HepG2 (cell line): ENCODE measurements at regions not wholly inside any gene's neighbourhood (a gene's known extent, or its start where the extent isn't known, plus 50 kb on each side); places are given as distances from the start of the nearest gene placed in this dataset.

Experiments used
- ATAC-seq: fragments of 200-7000 bp; cut with Tn5 transposase; 3 replicates; pipeline ENCODE4 v1.9.1; 2020; ENCODE audit warnings: mild to moderate bottlenecking, moderate library complexity
- BruUV-seq: library from RNA; stranded (reverse); fragments of 400-500 nt; replicated peaks from 2 replicates; lab custom pipeline; 2021; lab: Mats Ljungman, UMichigan
- CTCF ChIA-PET: fragments of 300-600 bp; formaldehyde crosslinking; extraction: SDS; loops from one replicate; lab custom pipeline; 2021; ENCODE audit warnings: low total read pairs, inconsistent platforms, low intra/inter-chr PET ratio; lab: Yijun Ruan, JAX
- POLR2A ChIA-PET: fragments of 350-600 bp; sonication (Branson Sonifier 250); formaldehyde crosslinking; loops from one replicate; lab custom pipeline; 2020; ENCODE audit warnings: antibody characterized with exemption, inconsistent platforms; lab: Yijun Ruan, JAX
- DNase-seq: peaks from one replicate; pipeline ENCODE4 v3.0.0-alpha.2; 2015; ENCODE audit warnings: low spot score
- FAIRE-seq: peaks from 3 replicates; lab custom pipeline; 2011; peaks lifted over from hg19 to GRCh38; lab: Jason Lieb, UNC
- H2AFZ ChIP-seq: one replicate; pipeline ENCODE4 v1.6.1; 2011; ENCODE audit warnings: low read length, inconsistent platforms
- H3K27ac ChIP-seq: fragments of 300-600 bp; 3 replicates; pipeline ENCODE4 v1.8.0; 2011; ENCODE audit warnings: mixed run types, mild to moderate bottlenecking, mixed read lengths, low read length, inconsistent platforms; ENCODE audit not compliant: insufficient read depth; ENCODE audit errors: extremely low read length
- H3K27me3 ChIP-seq, 2 experiments: fragments of 200-600 bp in 1 of 2; 2 replicates in 1 of 2; 3 replicates in 1 of 2; pipeline versions ENCODE4 v1.6.0 to v1.8.0; 2011; ENCODE audit warnings: low read length in 2 of 2, mild to moderate bottlenecking in 2 of 2, moderate library complexity in 2 of 2, inconsistent platforms in 1 of 2; ENCODE audit not compliant: insufficient read depth in 2 of 2, control insufficient read depth in 1 of 2
- H3K36me3 ChIP-seq, 2 experiments: fragments of 200-600 bp in 1 of 2; replicated peaks in 1 of 2; 2 replicates in 1 of 2; 3 replicates in 1 of 2; pipeline versions ENCODE4 v1.5.1 to v1.8.0; 2011; ENCODE audit warnings: low read length in 2 of 2, inconsistent platforms in 1 of 2; ENCODE audit not compliant: insufficient read depth in 2 of 2, control insufficient read depth in 1 of 2
- H3K4me1 ChIP-seq: 2 replicates; pipeline ENCODE4 v1.5.1; 2012; ENCODE audit warnings: low read length, inconsistent platforms; ENCODE audit not compliant: insufficient read depth
- H3K4me2 ChIP-seq: 2 replicates; pipeline ENCODE4 v1.6.0; 2011; ENCODE audit warnings: low read depth, low read length, inconsistent platforms
- H3K4me3 ChIP-seq, 3 experiments: fragments of 200-600 bp in 1 of 3; sonication (generic), shearing (Covaris generic) in 1 of 3; replicated peaks in 1 of 3; 2 replicates each; pipeline ENCODE4 v1.5.1; 2011 to 2016; ENCODE audit warnings: low read length in 3 of 3, inconsistent platforms in 2 of 3, low read depth in 2 of 3, mild to moderate bottlenecking in 2 of 3, control low read depth in 1 of 3, mixed read lengths in 1 of 3; ENCODE audit not compliant: insufficient read depth in 1 of 3
- H3K79me2 ChIP-seq: one replicate; pipeline ENCODE4 v1.6.1; 2011; ENCODE audit warnings: low read length, inconsistent platforms; ENCODE audit not compliant: insufficient read depth
- H3K9ac ChIP-seq: 2 replicates; pipeline ENCODE4 v1.6.0; 2011; ENCODE audit warnings: mild to moderate bottlenecking, low read depth, low read length, inconsistent platforms; ENCODE audit not compliant: insufficient read depth
- H3K9me3 ChIP-seq: 2 replicates; pipeline ENCODE4 v1.5.1; 2012; ENCODE audit warnings: mild to moderate bottlenecking, low read length
- H4K20me1 ChIP-seq: 2 replicates; pipeline ENCODE4 v1.6.0; 2011; ENCODE audit warnings: inconsistent platforms, mild to moderate bottlenecking, low read length, moderate library complexity; ENCODE audit not compliant: insufficient read depth
- CCDC6 ChIP-seq: sonication (generic); formaldehyde crosslinking; IDR thresholded peaks from 2 replicates; pipeline ENCODE4 v1.8.1; 2022; ENCODE audit warnings: mild to moderate bottlenecking, missing genetic modification reagents, moderate library complexity
- KLF15 ChIP-seq: sonication (generic); formaldehyde crosslinking; IDR thresholded peaks from 2 replicates; pipeline ENCODE4 v1.8.1; 2023; ENCODE audit warnings: borderline replicate concordance, mild to moderate bottlenecking, inconsistent platforms, missing genetic modification reagents, mixed read lengths
- MIER2 ChIP-seq: IDR thresholded peaks from 2 replicates; pipeline ENCODE4 v1.6.1; 2016; ENCODE audit warnings: missing biosample characterization, missing genetic modification reagents
- NFE2L1 ChIP-seq: sonication (generic); formaldehyde crosslinking; IDR thresholded peaks from 2 replicates; pipeline ENCODE4 v1.4.0; 2020; ENCODE audit warnings: missing genetic modification reagents, mild to moderate bottlenecking, borderline replicate concordance
- RFXAP ChIP-seq: sonication (generic); formaldehyde crosslinking; IDR thresholded peaks from 2 replicates; pipeline ENCODE4 v1.4.0; 2020; ENCODE audit warnings: missing genetic modification reagents, borderline replicate concordance
- ZBTB4 ChIP-seq: sonication (generic); formaldehyde crosslinking; IDR thresholded peaks from 2 replicates; pipeline ENCODE4 v1.4.0; 2020; ENCODE audit warnings: missing genetic modification reagents, mild to moderate bottlenecking, borderline replicate concordance
- ZNF530 ChIP-seq: sonication (generic); formaldehyde crosslinking; IDR thresholded peaks from 2 replicates; pipeline ENCODE4 v1.5.0; 2020; ENCODE audit warnings: low read depth, mild to moderate bottlenecking, missing genetic modification reagents
- WGBS: methylation state at CpG from one replicate; pipeline ENCODE4 v1.1.6; 2017; ENCODE audit warnings: low lambda C conversion rate; 5-methylcytosine and 5-hydroxymethylcytosine counted together
- in situ Hi-C: cut with HindIII; loops from 2 replicates; pipeline ENCODE4 v1.10.0; 2017; ENCODE audit warnings: low pct_unique_long_range_greater_than_20kb; ENCODE audit not compliant: extremely low pct_ligation_motif_present
- intact Hi-C: fragments of 100-400 bp; cut with micrococcal nuclease; formaldehyde crosslinking; loops from one replicate; pipeline ENCODE4 v1.10.0; 2022; ENCODE audit not compliant: unreplicated experiment
- TF ChIP-seq, protein P1 (sequence below): sonication (generic); formaldehyde crosslinking; IDR thresholded peaks from 2 replicates; pipeline ENCODE4 v1.5.0; 2020; ENCODE audit warnings: mild to moderate bottlenecking, missing genetic modification reagents, moderate library complexity
- TF ChIP-seq, protein P2 (sequence below): sonication (generic); formaldehyde crosslinking; conservative IDR thresholded peaks from 2 replicates; pipeline ENCODE4 v1.4.0; 2020; ENCODE audit warnings: mild to moderate bottlenecking, missing genetic modification reagents, moderate library complexity

DNA sequence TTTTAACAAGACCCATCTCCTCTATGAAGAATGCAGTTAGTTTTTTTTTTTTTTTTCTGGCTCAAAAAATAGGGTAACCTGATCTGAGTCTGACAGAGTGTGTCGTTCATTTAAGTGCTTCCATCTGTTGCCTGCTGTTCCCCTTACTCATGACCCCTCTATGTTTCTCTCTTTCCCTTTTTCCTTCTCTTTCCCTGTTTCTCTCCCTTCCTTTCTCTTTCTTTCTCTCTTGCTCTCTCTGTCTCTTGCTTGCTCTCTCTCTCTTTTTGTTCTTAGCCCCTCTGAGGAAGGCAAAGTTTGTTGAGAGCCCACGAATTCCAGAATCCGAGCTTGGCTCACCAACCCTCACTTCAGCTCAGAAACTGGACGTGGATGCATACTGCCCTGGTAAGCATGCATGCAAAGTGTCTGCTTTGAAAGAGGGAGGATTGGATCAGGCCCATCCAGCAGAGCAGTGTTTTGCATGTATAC, 185.0 kb downstream of the TANC2 start:
- FAIRE-seq = no peak
- H3K79me2 ChIP-seq = no peaks in the 10 kb centered on the region
- H4K20me1 ChIP-seq = no peaks in the 10 kb centered on the region
- no peaks in the 10 kb centered on the region for H3K27me3 ChIP-seq
- POLR2A ChIA-PET = no interaction called here
- DNase-seq = no peak
- H3K4me3 ChIP-seq = no peak overlapping the region
- CTCF ChIA-PET = no interaction called here
- no peak overlapping the region for H3K27ac ChIP-seq
- TF ChIP-seq, protein P1, sequence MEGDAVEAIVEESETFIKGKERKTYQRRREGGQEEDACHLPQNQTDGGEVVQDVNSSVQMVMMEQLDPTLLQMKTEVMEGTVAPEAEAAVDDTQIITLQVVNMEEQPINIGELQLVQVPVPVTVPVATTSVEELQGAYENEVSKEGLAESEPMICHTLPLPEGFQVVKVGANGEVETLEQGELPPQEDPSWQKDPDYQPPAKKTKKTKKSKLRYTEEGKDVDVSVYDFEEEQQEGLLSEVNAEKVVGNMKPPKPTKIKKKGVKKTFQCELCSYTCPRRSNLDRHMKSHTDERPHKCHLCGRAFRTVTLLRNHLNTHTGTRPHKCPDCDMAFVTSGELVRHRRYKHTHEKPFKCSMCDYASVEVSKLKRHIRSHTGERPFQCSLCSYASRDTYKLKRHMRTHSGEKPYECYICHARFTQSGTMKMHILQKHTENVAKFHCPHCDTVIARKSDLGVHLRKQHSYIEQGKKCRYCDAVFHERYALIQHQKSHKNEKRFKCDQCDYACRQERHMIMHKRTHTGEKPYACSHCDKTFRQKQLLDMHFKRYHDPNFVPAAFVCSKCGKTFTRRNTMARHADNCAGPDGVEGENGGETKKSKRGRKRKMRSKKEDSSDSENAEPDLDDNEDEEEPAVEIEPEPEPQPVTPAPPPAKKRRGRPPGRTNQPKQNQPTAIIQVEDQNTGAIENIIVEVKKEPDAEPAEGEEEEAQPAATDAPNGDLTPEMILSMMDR (CRISPR knock-in tag) = no peak
- no peak for TF ChIP-seq ZNF530 (CRISPR knock-in tag)
- 1% methylated on average over 4 of the region's 4 CpGs for WGBS
- H3K36me3 ChIP-seq = no peaks in the 10 kb centered on the region
- H2AFZ ChIP-seq = no peak overlapping the region
- no peak overlapping the region for H3K4me2 ChIP-seq
- H3K9me3 ChIP-seq = no peaks in the 10 kb centered on the region
- no peak for ATAC-seq
- H3K9ac ChIP-seq = no peak overlapping the region
- H3K4me1 ChIP-seq = no peaks in the 10 kb centered on the region
- in situ Hi-C loops (no loop called here), intact Hi-C loops (no loop called here)
- no TSS peak for BruUV-seq

- under 1% methylated on average over 4 of the region's 4 CpGs for WGBS
- H4K20me1 ChIP-seq = no peaks in the 10 kb centered on the region
- no peaks in the 10 kb centered on the region for H3K4me1 ChIP-seq
- no peaks in the 10 kb centered on the region for H3K36me3 ChIP-seq
- no TSS peak for BruUV-seq
- H2AFZ ChIP-seq = no peak overlapping the region
- in situ Hi-C loops = no loop called here
- H3K27me3 ChIP-seq = no peaks in the 10 kb centered on the region
- ChIA-PET POLR2A (no interaction called here), CTCF (no interaction called here)
- no peak overlapping the region for H3K9ac ChIP-seq
- TF ChIP-seq RFXAP (CRISPR knock-in tag) (no peak), NFE2L1 (CRISPR knock-in tag) (no peak), ZBTB4 (CRISPR knock-in tag) (no peak), MIER2 (CRISPR knock-in tag) (no peak), CCDC6 (CRISPR knock-in tag) (no peak), KLF15 (CRISPR knock-in tag) (no peak)
- TF ChIP-seq, protein P2, sequence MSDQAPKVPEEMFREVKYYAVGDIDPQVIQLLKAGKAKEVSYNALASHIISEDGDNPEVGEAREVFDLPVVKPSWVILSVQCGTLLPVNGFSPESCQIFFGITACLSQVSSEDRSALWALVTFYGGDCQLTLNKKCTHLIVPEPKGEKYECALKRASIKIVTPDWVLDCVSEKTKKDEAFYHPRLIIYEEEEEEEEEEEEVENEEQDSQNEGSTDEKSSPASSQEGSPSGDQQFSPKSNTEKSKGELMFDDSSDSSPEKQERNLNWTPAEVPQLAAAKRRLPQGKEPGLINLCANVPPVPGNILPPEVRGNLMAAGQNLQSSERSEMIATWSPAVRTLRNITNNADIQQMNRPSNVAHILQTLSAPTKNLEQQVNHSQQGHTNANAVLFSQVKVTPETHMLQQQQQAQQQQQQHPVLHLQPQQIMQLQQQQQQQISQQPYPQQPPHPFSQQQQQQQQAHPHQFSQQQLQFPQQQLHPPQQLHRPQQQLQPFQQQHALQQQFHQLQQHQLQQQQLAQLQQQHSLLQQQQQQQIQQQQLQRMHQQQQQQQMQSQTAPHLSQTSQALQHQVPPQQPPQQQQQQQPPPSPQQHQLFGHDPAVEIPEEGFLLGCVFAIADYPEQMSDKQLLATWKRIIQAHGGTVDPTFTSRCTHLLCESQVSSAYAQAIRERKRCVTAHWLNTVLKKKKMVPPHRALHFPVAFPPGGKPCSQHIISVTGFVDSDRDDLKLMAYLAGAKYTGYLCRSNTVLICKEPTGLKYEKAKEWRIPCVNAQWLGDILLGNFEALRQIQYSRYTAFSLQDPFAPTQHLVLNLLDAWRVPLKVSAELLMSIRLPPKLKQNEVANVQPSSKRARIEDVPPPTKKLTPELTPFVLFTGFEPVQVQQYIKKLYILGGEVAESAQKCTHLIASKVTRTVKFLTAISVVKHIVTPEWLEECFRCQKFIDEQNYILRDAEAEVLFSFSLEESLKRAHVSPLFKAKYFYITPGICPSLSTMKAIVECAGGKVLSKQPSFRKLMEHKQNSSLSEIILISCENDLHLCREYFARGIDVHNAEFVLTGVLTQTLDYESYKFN (CRISPR knock-in tag) = no peak
- TF ChIP-seq, all 625 proteins: peak for 0
- no peak overlapping the region for H3K4me3 ChIP-seq
- H3K9me3 ChIP-seq = no peaks in the 10 kb centered on the region
- H3K27ac ChIP-seq = no peak overlapping the region
- H3K79me2 ChIP-seq = no peaks in the 10 kb centered on the region
- FAIRE-seq (no peak), DNase-seq (no peak), ATAC-seq (no peak)
- H3K4me2 ChIP-seq = no peak overlapping the region
- intact Hi-C loops = no loop called here
These were observed 186.0 kb downstream of the TANC2 start for GRCh38 chr17:63151941-63152523.
